ENCODE measurements at regions not wholly inside any gene's neighbourhood (a gene's known extent, or its start where the extent isn't known, plus 50 kb on each side); places are given as distances from the start of the nearest gene placed in this dataset.

DNA sequence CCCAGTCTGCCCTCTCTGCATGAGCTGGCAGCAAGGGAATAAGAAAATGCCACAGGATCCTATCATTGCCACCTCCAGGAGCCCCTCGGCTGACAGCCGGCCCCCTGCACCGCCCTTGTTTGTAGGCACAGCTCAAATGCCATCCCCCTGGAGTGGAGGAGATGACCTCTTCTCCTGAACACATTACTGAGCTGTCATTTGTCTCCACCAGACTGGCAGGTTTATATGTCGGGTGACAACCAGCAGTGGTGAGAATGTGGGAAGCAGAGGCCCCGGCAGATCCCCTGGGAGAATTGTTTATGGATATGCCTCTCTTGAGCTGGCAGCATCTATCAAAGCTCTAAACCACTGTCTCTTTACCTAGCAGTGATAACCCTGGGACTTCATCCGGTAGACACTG, 135.4 kb upstream of the FMN2 start (continued):
- TF ChIP-seq, protein P1, sequence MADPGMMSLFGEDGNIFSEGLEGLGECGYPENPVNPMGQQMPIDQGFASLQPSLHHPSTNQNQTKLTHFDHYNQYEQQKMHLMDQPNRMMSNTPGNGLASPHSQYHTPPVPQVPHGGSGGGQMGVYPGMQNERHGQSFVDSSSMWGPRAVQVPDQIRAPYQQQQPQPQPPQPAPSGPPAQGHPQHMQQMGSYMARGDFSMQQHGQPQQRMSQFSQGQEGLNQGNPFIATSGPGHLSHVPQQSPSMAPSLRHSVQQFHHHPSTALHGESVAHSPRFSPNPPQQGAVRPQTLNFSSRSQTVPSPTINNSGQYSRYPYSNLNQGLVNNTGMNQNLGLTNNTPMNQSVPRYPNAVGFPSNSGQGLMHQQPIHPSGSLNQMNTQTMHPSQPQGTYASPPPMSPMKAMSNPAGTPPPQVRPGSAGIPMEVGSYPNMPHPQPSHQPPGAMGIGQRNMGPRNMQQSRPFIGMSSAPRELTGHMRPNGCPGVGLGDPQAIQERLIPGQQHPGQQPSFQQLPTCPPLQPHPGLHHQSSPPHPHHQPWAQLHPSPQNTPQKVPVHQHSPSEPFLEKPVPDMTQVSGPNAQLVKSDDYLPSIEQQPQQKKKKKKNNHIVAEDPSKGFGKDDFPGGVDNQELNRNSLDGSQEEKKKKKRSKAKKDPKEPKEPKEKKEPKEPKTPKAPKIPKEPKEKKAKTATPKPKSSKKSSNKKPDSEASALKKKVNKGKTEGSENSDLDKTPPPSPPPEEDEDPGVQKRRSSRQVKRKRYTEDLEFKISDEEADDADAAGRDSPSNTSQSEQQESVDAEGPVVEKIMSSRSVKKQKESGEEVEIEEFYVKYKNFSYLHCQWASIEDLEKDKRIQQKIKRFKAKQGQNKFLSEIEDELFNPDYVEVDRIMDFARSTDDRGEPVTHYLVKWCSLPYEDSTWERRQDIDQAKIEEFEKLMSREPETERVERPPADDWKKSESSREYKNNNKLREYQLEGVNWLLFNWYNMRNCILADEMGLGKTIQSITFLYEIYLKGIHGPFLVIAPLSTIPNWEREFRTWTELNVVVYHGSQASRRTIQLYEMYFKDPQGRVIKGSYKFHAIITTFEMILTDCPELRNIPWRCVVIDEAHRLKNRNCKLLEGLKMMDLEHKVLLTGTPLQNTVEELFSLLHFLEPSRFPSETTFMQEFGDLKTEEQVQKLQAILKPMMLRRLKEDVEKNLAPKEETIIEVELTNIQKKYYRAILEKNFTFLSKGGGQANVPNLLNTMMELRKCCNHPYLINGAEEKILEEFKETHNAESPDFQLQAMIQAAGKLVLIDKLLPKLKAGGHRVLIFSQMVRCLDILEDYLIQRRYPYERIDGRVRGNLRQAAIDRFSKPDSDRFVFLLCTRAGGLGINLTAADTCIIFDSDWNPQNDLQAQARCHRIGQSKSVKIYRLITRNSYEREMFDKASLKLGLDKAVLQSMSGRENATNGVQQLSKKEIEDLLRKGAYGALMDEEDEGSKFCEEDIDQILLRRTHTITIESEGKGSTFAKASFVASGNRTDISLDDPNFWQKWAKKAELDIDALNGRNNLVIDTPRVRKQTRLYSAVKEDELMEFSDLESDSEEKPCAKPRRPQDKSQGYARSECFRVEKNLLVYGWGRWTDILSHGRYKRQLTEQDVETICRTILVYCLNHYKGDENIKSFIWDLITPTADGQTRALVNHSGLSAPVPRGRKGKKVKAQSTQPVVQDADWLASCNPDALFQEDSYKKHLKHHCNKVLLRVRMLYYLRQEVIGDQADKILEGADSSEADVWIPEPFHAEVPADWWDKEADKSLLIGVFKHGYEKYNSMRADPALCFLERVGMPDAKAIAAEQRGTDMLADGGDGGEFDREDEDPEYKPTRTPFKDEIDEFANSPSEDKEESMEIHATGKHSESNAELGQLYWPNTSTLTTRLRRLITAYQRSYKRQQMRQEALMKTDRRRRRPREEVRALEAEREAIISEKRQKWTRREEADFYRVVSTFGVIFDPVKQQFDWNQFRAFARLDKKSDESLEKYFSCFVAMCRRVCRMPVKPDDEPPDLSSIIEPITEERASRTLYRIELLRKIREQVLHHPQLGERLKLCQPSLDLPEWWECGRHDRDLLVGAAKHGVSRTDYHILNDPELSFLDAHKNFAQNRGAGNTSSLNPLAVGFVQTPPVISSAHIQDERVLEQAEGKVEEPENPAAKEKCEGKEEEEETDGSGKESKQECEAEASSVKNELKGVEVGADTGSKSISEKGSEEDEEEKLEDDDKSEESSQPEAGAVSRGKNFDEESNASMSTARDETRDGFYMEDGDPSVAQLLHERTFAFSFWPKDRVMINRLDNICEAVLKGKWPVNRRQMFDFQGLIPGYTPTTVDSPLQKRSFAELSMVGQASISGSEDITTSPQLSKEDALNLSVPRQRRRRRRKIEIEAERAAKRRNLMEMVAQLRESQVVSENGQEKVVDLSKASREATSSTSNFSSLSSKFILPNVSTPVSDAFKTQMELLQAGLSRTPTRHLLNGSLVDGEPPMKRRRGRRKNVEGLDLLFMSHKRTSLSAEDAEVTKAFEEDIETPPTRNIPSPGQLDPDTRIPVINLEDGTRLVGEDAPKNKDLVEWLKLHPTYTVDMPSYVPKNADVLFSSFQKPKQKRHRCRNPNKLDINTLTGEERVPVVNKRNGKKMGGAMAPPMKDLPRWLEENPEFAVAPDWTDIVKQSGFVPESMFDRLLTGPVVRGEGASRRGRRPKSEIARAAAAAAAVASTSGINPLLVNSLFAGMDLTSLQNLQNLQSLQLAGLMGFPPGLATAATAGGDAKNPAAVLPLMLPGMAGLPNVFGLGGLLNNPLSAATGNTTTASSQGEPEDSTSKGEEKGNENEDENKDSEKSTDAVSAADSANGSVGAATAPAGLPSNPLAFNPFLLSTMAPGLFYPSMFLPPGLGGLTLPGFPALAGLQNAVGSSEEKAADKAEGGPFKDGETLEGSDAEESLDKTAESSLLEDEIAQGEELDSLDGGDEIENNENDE (IDR thresholded peaks at IDR 0.05; ENCODE audit: insufficient replicate concordance, low read length), result no peak
- no peak for TF ChIP-seq NANOG (IDR thresholded peaks at IDR 0.05; ENCODE audit: insufficient read depth, low read depth, low read length, poor library complexity, severe bottlenecking)
- TF ChIP-seq BCL11A (IDR thresholded peaks at IDR 0.05; ENCODE audit: low read depth in 2 of 2, low read length in 2 of 2), result no peak
- no peak for TF ChIP-seq FOSL1 (IDR thresholded peaks at IDR 0.05; ENCODE audit: insufficient read depth, low read depth, low read length)
- TF ChIP-seq SP2 (IDR thresholded peaks at IDR 0.05; ENCODE audit: low read length), result no peak
- no peak for TF ChIP-seq POU5F1 (IDR thresholded peaks at IDR 0.05; ENCODE audit: low read depth, low read length)
- TF ChIP-seq BACH1 (IDR thresholded peaks at IDR 0.05; ENCODE audit: low read length), result no peak
- TF ChIP-seq CEBPB (IDR thresholded peaks at IDR 0.05; ENCODE audit: low read depth, low read length), result no peak
- TF ChIP-seq PHF8 (conservative IDR thresholded peaks at IDR 0.05; ENCODE audit: low read depth, low read length), result no peak

All from H1 (cell line).